ENCODE measurements at regions not wholly inside any gene's neighbourhood (a gene's known extent, or its start where the extent isn't known, plus 50 kb on each side); places are given as distances from the start of the nearest gene placed in this dataset.

DNA sequence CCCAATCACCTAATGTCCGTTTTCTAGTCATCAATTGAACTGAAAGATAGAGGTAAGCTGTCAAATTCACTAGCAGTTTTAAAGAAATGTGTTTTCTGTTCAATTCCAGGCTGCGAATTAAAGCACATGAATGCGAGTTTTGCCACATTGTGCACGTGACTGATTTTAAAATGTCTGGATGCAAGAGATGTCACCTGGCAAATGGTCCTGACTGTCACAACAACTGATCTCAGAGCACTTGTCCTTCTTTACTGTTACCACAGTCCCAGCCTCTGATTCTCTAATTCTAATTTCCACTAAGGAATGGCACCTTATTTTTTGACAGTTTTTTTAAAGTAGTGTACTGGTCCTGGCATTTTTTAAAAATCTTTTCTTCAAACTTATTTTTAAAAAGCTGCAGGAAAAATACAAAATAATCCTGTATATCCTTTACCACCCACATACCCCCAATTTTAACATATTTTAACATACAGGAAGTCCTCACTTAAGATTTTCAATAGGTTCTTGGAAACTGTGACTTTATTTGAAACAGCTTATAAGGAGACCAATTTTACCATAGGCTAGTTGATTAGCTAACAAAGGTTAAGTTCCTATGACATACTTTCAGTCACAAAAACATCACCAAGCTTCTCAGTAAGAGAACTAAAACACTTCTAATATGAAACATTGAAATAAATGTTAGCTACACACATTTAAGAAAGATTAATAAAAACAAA, 1364.3 kb downstream of the EFNA5 start:
- no peak for DNase-seq
- peaks cover 0 to 8% (median 0%) of the 10 kb centered on the region in 8 donors for H3K9me3 Mint-ChIP-seq
- no peak overlapping the region for H3K4me3 ChIP-seq (ENCODE audit: low read length in 2 of 2)
- no peak overlapping the region for H3K27ac ChIP-seq (ENCODE audit: low read depth, low read length)
- no peaks in the 10 kb centered on the region for H3K36me3 Mint-ChIP-seq
- no peak overlapping the region for H3K27ac Mint-ChIP-seq
- no peak overlapping the region for H3K4me3 Mint-ChIP-seq
- ChIA-PET POLR2A (ENCODE audit: partially characterized antibody) (no interaction called here), CTCF (ENCODE audit: partially characterized antibody) (no interaction called here)
- intact Hi-C loops (cut with micrococcal nuclease): no loop called here
- H3K36me3 ChIP-seq (ENCODE audit: insufficient read depth, low read length): no peaks in the 10 kb centered on the region
- H3K4me1 Mint-ChIP-seq: no peaks in the 10 kb centered on the region
- no peaks in the 10 kb centered on the region for H3K27me3 Mint-ChIP-seq
- H3K27me3 ChIP-seq (ENCODE audit: insufficient read depth, low read length): no peaks in the 10 kb centered on the region
- no peaks in the 10 kb centered on the region for H3K4me1 ChIP-seq (ENCODE audit: insufficient read depth, low read length)
- H3K9me3 ChIP-seq (ENCODE audit: control insufficient read depth in 1 of 2, low read length in 2 of 2): no peaks in the 10 kb centered on the region

DNA sequence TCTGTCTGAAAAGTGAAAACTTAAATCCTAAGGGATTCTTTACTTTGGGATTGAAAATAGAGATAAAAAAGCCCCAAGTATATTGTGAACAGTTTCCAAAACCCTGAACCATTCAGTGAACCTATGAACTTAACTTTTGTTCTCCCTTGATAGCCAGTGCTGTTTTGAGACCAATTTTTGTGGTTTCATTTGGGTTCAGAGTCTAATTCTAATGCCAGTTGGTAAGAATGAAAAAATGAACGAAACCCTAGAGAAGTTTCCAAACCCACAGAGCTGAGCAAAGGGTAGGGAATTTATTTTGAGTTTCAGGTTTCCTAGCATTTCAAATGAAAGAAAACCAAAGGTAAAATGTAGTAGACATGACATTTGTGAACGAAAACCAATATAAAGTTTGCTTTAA, 1366.8 kb downstream of the EFNA5 start:
- Histone ChIP-seq H3K27ac (ENCODE audit: low read depth, low read length) (no peak overlapping the region), H3K36me3 (ENCODE audit: insufficient read depth, low read length) (no peaks in the 10 kb centered on the region), H3K9me3 (ENCODE audit: control insufficient read depth in 1 of 2, low read length in 2 of 2) (no peaks in the 10 kb centered on the region), H3K4me3 (ENCODE audit: low read length in 2 of 2) (no peak overlapping the region), H3K4me1 (ENCODE audit: insufficient read depth, low read length) (no peaks in the 10 kb centered on the region), H3K27me3 (ENCODE audit: insufficient read depth, low read length) (no peaks in the 10 kb centered on the region)
- H3K27me3 Mint-ChIP-seq: no peaks in the 10 kb centered on the region
- ChIA-PET POLR2A (ENCODE audit: partially characterized antibody) (no interaction called here), CTCF (ENCODE audit: partially characterized antibody) (no interaction called here)
- DNase-seq: no peak
- no peaks in the 10 kb centered on the region for H3K4me1 Mint-ChIP-seq
- no peak overlapping the region for H3K27ac Mint-ChIP-seq
- no peaks in the 10 kb centered on the region for H3K36me3 Mint-ChIP-seq
- H3K4me3 Mint-ChIP-seq: no peak overlapping the region
- peaks cover 0 to 6% (median 1%) of the 10 kb centered on the region in 8 donors for H3K9me3 Mint-ChIP-seq
- intact Hi-C loops (cut with micrococcal nuclease): no loop called here

DNA sequence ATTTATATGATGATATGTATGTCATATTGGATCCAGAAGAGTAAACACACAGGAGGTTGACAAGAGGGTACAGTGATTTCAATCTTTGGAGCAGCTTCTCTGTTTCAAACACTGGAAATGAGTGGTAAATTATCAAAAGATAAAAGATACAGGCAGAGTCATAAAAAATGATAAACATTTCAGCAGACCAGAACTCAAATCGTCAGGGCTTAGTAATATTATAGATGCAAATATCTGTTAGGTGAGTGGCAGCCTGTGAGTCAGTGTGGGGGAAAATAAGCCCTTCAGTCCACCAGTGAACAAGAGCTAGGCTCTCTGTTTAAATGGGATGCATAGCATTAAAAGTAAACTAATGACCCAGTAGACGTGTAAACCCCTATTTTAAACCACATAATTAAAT, 1378.1 kb downstream of the EFNA5 start:
- Histone ChIP-seq H3K4me3 (ENCODE audit: low read length in 2 of 2) (no peak overlapping the region), H3K36me3 (ENCODE audit: insufficient read depth, low read length) (no peaks in the 10 kb centered on the region), H3K9me3 (ENCODE audit: control insufficient read depth in 1 of 2, low read length in 2 of 2) (no peaks in the 10 kb centered on the region), H3K27ac (ENCODE audit: low read depth, low read length) (no peak overlapping the region), H3K27me3 (ENCODE audit: insufficient read depth, low read length) (no peaks in the 10 kb centered on the region), H3K4me1 (ENCODE audit: insufficient read depth, low read length) (no peaks in the 10 kb centered on the region)
- H3K4me3 Mint-ChIP-seq: no peak overlapping the region
- H3K9me3 Mint-ChIP-seq: peaks cover 0 to 5% (median 4%) of the 10 kb centered on the region in 8 donors
- H3K36me3 Mint-ChIP-seq: no peaks in the 10 kb centered on the region
- H3K4me1 Mint-ChIP-seq: no peaks in the 10 kb centered on the region
- intact Hi-C loops (cut with micrococcal nuclease): no loop called here
- no peaks in the 10 kb centered on the region for H3K27me3 Mint-ChIP-seq
- ChIA-PET CTCF (ENCODE audit: partially characterized antibody) (no interaction called here), POLR2A (ENCODE audit: partially characterized antibody) (no interaction called here)
- DNase-seq: no peak
- no peak overlapping the region for H3K27ac Mint-ChIP-seq

DNA sequence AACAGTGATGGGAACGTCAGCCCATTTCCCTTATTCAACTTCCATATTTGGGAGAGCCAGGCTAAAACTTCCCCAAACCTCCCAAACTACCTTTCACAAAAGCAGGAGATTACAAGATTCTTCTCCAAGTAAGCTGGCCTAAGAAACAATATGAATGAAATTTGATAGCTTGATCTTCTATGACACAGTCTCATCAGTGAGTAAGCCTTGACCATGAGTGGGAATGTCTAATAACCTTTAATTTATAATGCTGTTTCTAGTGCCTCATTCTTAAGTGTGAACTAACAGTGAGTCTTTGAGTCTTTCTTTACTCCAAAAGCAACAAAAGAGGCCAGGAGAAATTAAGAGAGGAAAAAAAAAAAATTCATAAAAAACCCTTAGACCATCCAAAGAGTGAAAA, 1379.9 kb downstream of the EFNA5 start:
- no peak for DNase-seq
- Histone ChIP-seq H3K27me3 (ENCODE audit: insufficient read depth, low read length) (no peaks in the 10 kb centered on the region), H3K9me3 (ENCODE audit: control insufficient read depth in 1 of 2, low read length in 2 of 2) (no peaks in the 10 kb centered on the region), H3K4me3 (ENCODE audit: low read length in 2 of 2) (no peak overlapping the region), H3K27ac (ENCODE audit: low read depth, low read length) (no peak overlapping the region), H3K36me3 (ENCODE audit: insufficient read depth, low read length) (no peaks in the 10 kb centered on the region), H3K4me1 (ENCODE audit: insufficient read depth, low read length) (no peaks in the 10 kb centered on the region)
- intact Hi-C loops (cut with micrococcal nuclease): no loop called here
- ChIA-PET POLR2A (ENCODE audit: partially characterized antibody) (no interaction called here), CTCF (ENCODE audit: partially characterized antibody) (no interaction called here)
- H3K27me3 Mint-ChIP-seq: no peaks in the 10 kb centered on the region
- H3K9me3 Mint-ChIP-seq: peaks cover 0 to 7% (median 4%) of the 10 kb centered on the region in 8 donors
- no peaks in the 10 kb centered on the region for H3K4me1 Mint-ChIP-seq
- H3K27ac Mint-ChIP-seq: no peak overlapping the region
- H3K4me3 Mint-ChIP-seq: no peak overlapping the region
- no peaks in the 10 kb centered on the region for H3K36me3 Mint-ChIP-seq

DNA sequence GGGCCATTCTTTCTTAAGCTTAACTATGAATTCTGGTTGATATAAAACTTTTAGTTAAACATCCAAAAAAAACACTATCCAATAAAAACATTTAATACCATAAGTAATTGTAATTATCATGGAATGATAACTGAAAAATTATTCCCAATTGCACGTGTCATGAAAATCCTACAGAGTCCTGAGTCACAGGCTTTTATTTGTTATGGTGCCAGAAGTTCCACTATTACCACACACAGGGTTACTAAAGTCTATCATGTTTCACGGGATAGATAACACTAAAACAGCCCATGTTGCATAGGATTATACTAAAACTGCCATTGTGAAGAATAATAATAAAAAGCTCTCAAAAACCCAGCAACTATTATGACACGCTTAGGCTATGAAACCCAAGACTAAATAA, 1381.8 kb downstream of the EFNA5 start:
- intact Hi-C loops (cut with micrococcal nuclease): no loop called here
- H3K27me3 Mint-ChIP-seq: no peaks in the 10 kb centered on the region

DNA sequence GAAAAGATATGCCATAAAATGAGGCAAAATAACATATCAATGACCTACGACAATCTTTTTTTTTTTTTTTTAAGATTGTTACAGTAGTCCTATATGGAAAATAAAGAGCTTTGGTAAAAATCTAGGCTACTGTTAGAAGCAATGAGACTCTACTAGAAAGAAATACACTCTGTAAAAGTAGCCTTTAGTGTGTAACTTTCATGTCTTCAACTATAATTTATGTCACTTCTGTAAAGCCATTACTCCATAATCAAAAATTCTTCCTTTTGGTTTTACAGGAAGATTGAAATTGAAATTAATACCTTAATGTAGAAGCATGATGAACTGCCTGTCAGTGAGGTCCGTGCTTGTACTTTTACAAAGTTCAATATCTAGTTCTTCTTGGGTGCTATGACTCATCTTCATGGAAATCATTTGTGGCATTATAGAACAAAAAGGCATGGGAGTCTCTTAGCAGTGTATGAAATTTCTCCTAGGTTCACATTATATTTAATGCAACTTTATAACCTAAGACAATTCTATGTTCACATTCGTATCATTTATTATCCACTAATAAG, 1393.1 kb downstream of the EFNA5 start:
- Histone ChIP-seq H3K36me3 (ENCODE audit: insufficient read depth, low read length) (no peaks in the 10 kb centered on the region), H3K27ac (ENCODE audit: low read depth, low read length) (no peak overlapping the region), H3K9me3 (ENCODE audit: control insufficient read depth in 1 of 2, low read length in 2 of 2) (peaks cover 0 to 4% of the 10 kb centered on the region in 2 donors), H3K4me1 (ENCODE audit: insufficient read depth, low read length) (no peaks in the 10 kb centered on the region), H3K4me3 (ENCODE audit: low read length in 2 of 2) (no peak overlapping the region), H3K27me3 (ENCODE audit: insufficient read depth, low read length) (no peaks in the 10 kb centered on the region)
- no peaks in the 10 kb centered on the region for H3K27me3 Mint-ChIP-seq
- H3K36me3 Mint-ChIP-seq: no peaks in the 10 kb centered on the region
- DNase-seq: no peak
- ChIA-PET CTCF (ENCODE audit: partially characterized antibody) (no interaction called here), POLR2A (ENCODE audit: partially characterized antibody) (no interaction called here)
- H3K27ac Mint-ChIP-seq: no peak overlapping the region
- peaks cover 0 to 12% (median 2%) of the 10 kb centered on the region in 8 donors for H3K9me3 Mint-ChIP-seq
- no peaks in the 10 kb centered on the region for H3K4me1 Mint-ChIP-seq
- intact Hi-C loops (cut with micrococcal nuclease): no loop called here
- no peak overlapping the region for H3K4me3 Mint-ChIP-seq

More for the DNA sequence above, 1381.8 kb downstream of the EFNA5 start:
- no peak overlapping the region for H3K4me3 Mint-ChIP-seq
- peaks cover 0 to 7% (median 0%) of the 10 kb centered on the region in 8 donors for H3K9me3 Mint-ChIP-seq
- ChIA-PET POLR2A (ENCODE audit: partially characterized antibody) (no interaction called here), CTCF (ENCODE audit: partially characterized antibody) (no interaction called here)
- Histone ChIP-seq H3K9me3 (ENCODE audit: control insufficient read depth in 1 of 2, low read length in 2 of 2) (no peaks in the 10 kb centered on the region), H3K27me3 (ENCODE audit: insufficient read depth, low read length) (no peaks in the 10 kb centered on the region), H3K4me3 (ENCODE audit: low read length in 2 of 2) (no peak overlapping the region), H3K36me3 (ENCODE audit: insufficient read depth, low read length) (no peaks in the 10 kb centered on the region), H3K4me1 (ENCODE audit: insufficient read depth, low read length) (no peaks in the 10 kb centered on the region), H3K27ac (ENCODE audit: low read depth, low read length) (no peak overlapping the region)
- no peak overlapping the region for H3K27ac Mint-ChIP-seq
- DNase-seq: no peak
- H3K4me1 Mint-ChIP-seq: no peaks in the 10 kb centered on the region
- H3K36me3 Mint-ChIP-seq: no peaks in the 10 kb centered on the region

DNA sequence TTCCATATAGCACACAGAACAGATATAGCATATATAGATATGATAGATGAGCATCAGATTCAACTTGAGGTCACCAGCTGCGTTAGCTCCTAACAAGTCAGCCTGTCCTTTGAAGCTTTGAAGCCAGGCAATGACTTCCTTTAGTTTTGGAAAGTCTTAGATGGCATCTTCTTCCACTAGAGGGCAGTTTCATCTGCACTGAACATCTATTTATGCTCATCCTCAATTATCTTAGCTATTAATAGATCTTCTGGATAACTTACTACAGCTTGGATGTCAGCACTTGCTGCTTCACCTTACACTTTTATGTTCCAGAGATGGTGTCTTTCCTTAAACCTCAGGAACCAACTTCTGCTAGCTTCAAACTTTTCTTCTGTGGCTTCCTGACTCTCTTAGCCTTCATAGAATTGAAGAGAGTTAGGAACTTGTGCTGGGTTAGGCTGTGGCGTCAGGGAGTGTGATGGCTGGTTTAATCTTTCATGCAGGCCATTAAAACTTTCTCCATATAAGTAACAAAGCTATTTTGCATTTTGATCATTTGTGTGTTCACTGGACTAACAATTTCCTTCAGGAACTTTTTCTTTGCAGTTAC, 1401.4 kb downstream of the EFNA5 start:
- Mint-ChIP-seq H3K36me3 (no peaks in the 10 kb centered on the region), H3K4me3 (no peak overlapping the region), H3K4me1 (no peaks in the 10 kb centered on the region), H3K27me3 (no peaks in the 10 kb centered on the region), H3K27ac (no peak overlapping the region), H3K9me3 (peaks cover 3 to 26% (median 7%) of the 10 kb centered on the region in 8 donors)
- ChIA-PET CTCF (ENCODE audit: partially characterized antibody) (no interaction called here), POLR2A (ENCODE audit: partially characterized antibody) (no interaction called here)
- H3K4me1 ChIP-seq (ENCODE audit: insufficient read depth, low read length): no peaks in the 10 kb centered on the region
- no peaks in the 10 kb centered on the region for H3K36me3 ChIP-seq (ENCODE audit: insufficient read depth, low read length)
- no peaks in the 10 kb centered on the region for H3K27me3 ChIP-seq (ENCODE audit: insufficient read depth, low read length)
- H3K27ac ChIP-seq (ENCODE audit: low read depth, low read length): no peak overlapping the region
- peaks cover 0 to 4% of the 10 kb centered on the region in 2 donors for H3K9me3 ChIP-seq (ENCODE audit: control insufficient read depth in 1 of 2, low read length in 2 of 2)
- DNase-seq: no peak
- H3K4me3 ChIP-seq (ENCODE audit: low read length in 2 of 2): no peak overlapping the region
- intact Hi-C loops (cut with micrococcal nuclease): no loop called here
